Lower leg skin (tissue), 3 donors: ENCODE measurements at regions not wholly inside any gene's neighbourhood (a gene's known extent, or its start where the extent isn't known, plus 50 kb on each side); places are given as distances from the start of the nearest gene placed in this dataset.

Experiments used
- POLR2A ChIP-seq, 2 donors: fragments of 450-650 bp; IDR thresholded peaks; one replicate each; pipeline ENCODE4 v1.6.1; 2016 to 2017; ENCODE audit warnings: antibody characterized with exemption in 2 of 2, mild to moderate bottlenecking in 1 of 2, moderate library complexity in 1 of 2
- TF ChIP-seq, protein P1 (sequence below), 3 donors: fragments of 450-650 bp; IDR thresholded peaks; one replicate each; pipeline ENCODE4 v1.5.1; 2016; ENCODE audit warnings: antibody characterized with exemption in 3 of 3, mild to moderate bottlenecking in 3 of 3, moderate library complexity in 2 of 3

DNA sequence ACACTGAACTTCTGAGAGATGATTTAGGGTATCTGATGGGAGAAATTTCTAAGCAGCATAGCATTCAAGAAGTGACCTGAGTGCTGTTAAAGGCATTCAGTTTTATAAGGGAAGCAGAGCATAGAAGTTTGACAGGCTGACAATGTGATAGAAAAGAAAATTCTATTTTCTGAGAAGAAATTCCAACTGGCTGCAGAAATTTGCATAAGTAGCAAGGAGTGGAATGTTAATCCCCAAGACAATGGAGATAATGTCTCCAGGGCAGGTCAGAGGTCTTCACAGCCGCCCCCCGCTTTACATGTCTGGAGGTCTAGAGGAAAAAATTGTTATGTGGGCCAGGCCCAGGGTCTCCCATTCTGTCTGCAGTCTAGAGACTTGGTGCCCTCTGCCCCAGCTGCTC lies 1361.8 kb upstream of the EYS start:
- TF ChIP-seq, protein P1, sequence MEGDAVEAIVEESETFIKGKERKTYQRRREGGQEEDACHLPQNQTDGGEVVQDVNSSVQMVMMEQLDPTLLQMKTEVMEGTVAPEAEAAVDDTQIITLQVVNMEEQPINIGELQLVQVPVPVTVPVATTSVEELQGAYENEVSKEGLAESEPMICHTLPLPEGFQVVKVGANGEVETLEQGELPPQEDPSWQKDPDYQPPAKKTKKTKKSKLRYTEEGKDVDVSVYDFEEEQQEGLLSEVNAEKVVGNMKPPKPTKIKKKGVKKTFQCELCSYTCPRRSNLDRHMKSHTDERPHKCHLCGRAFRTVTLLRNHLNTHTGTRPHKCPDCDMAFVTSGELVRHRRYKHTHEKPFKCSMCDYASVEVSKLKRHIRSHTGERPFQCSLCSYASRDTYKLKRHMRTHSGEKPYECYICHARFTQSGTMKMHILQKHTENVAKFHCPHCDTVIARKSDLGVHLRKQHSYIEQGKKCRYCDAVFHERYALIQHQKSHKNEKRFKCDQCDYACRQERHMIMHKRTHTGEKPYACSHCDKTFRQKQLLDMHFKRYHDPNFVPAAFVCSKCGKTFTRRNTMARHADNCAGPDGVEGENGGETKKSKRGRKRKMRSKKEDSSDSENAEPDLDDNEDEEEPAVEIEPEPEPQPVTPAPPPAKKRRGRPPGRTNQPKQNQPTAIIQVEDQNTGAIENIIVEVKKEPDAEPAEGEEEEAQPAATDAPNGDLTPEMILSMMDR (IDR thresholded peaks at IDR 0.05), result no peak
- TF ChIP-seq POLR2A (IDR thresholded peaks at IDR 0.05), result no peak
